Lower leg skin (tissue), 4 donors: ENCODE measurements at regions not wholly inside any gene's neighbourhood (a gene's known extent, or its start where the extent isn't known, plus 50 kb on each side); places are given as distances from the start of the nearest gene placed in this dataset.

Experiments
- DNase-seq, 2 donors: peaks; one replicate each; pipeline ENCODE4 v3.0.0-alpha.2; 2019; ENCODE audit warnings: low spot score in 2 of 2
- H3K4me3 ChIP-seq: fragments of 200-600 bp; sonication (generic); 2 replicates; pipeline ENCODE4 v1.5.1; 2017; ENCODE audit warnings: mild to moderate bottlenecking, low read depth; ENCODE audit not compliant: poor library complexity, severe bottlenecking
- CTCF ChIP-seq, 3 donors: fragments of 450-650 bp; IDR thresholded peaks; one replicate each; pipeline ENCODE4 v1.5.1; 2016; ENCODE audit warnings: antibody characterized with exemption in 3 of 3, mild to moderate bottlenecking in 3 of 3, moderate library complexity in 2 of 3
- POLR2A ChIP-seq, 2 donors: fragments of 450-650 bp; IDR thresholded peaks; one replicate each; pipeline ENCODE4 v1.6.1; 2016 to 2017; ENCODE audit warnings: antibody characterized with exemption in 2 of 2, mild to moderate bottlenecking in 1 of 2, moderate library complexity in 1 of 2
- WGBS, 2 donors: methylation state at CpG; one replicate each; pipeline ENCODE4 v1.1.5; 2018; 5-methylcytosine and 5-hydroxymethylcytosine counted together
- intact Hi-C: fragments of 100-400 bp; cut with DNase I; formaldehyde crosslinking; loops from one replicate; pipeline ENCODE4 v1.15.0; 2023; ENCODE audit warnings: low total_unique reads

DNA sequence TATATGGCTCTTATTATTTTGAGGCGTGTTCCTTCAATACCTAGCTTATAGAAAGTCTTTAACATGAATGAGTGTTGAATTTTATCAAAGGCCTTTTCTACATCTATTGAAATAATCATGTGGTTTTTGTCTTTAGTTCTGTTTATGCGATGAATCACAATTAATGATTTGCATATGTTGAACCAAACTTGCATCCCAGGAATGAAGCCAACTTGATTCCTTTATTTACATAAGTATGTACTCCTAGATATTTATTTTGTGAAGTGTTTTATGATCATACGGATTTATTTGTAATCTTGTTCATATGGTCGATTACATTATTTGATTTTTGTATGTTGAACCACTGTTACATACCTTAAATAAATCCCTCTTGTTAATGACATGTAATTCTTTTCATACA, 244.3 kb upstream of the KCND2 start:
- WGBS, 2 donors, result 52 to 61% methylated on average over 4 of the region's 4 CpGs
- DNase-seq, result no peak
- H3K4me3 ChIP-seq, result no peak overlapping the region
- intact Hi-C loops, result no loop called here
- TF ChIP-seq POLR2A (IDR thresholded peaks at IDR 0.05), result no peak
- TF ChIP-seq CTCF (IDR thresholded peaks at IDR 0.05), result no peak

DNA sequence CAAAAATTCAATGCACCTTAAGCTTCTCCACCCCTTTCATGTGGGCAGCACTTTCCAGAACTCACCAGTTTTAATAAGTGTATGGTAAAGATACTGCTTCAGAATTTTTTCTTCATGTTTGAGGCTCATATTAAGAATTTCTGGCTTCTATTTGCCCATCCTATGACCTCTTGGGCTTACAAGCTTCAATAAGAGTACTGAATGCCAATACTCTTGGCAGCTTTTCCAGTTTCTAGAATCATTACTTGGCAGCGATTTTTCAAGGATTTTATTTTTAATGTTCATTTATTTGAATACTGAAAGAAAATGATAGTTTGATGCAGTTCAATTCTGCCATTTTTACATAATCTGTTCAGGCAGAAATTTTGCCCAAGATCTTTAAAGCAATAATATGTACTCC, 242.1 kb upstream of the KCND2 start:
- WGBS, 2 donors, result 28 to 31% methylated on average over 1 of the region's 1 CpG
- DNase-seq, result no peak
- H3K4me3 ChIP-seq, result no peak overlapping the region
- TF ChIP-seq CTCF (IDR thresholded peaks at IDR 0.05) (no peak), POLR2A (IDR thresholded peaks at IDR 0.05) (no peak)
- intact Hi-C loops, result no loop called here

DNA sequence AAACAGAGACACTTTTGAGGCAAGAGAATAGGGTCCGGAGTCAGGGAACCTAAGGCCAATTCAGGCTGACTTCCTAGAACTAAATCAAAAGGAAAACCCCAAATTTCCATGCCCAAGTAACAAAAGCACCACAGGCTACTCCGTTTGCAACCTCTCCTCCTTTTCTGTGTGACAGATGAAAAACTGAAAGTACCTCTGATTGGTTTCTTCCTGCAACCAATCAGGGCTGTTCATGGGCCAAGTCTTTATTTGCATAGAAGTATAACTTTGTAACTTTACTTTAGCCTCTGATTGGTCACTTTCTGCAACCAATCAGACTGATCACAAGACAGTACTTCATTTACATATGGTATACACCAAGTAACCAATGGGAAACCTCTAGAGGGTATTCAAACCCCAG, 239.9 kb upstream of the KCND2 start:
- no peak for TF ChIP-seq POLR2A (IDR thresholded peaks at IDR 0.05)
- no peak for TF ChIP-seq CTCF (IDR thresholded peaks at IDR 0.05)

GRCh38 chr7:120039138-120039537, 233.8 kb upstream of the KCND2 start:
- no peak for TF ChIP-seq POLR2A (IDR thresholded peaks at IDR 0.05)
- TF ChIP-seq CTCF (IDR thresholded peaks at IDR 0.05), result no peak
- no peak overlapping the region for H3K4me3 ChIP-seq
- DNase-seq, result no peak
- intact Hi-C loops, result loop anchor here (5.0 kb wide), 1 partner anchor 683 kb away; no protein-coding TSS in a partner anchor
- 90 to 95% methylated on average over 2 of the region's 2 CpGs for WGBS, 2 donors

More for the DNA sequence above, 239.9 kb upstream of the KCND2 start:
- DNase-seq, result no peak
- intact Hi-C loops, result no loop called here
- H3K4me3 ChIP-seq, result no peak overlapping the region
- WGBS, 2 donors, result 67 to 74% methylated on average over 2 of the region's 2 CpGs

DNA sequence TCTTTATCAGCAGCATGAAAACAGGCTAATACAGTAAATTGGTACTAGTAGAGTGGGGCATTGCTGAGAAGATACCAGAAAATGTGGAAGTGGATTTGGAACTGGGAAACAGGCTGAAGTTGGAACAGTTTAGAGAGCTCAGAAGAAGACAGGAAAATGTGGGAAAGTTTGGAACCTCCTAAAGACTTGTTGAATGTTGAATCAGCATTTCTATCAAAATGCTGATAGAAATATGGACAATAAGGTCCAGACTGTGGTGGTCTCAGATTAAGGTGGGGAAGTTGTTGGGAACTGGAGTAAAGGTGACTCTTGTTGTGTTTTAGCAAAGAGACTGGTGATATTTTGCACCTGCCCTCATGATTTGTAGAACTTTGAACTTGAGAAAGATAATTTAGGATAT, 231.2 kb upstream of the KCND2 start:
- no peak overlapping the region for H3K4me3 ChIP-seq
- intact Hi-C loops, result no loop called here
- no peak for DNase-seq
- no peak for TF ChIP-seq CTCF (IDR thresholded peaks at IDR 0.05)
- TF ChIP-seq POLR2A (IDR thresholded peaks at IDR 0.05), result no peak

DNA sequence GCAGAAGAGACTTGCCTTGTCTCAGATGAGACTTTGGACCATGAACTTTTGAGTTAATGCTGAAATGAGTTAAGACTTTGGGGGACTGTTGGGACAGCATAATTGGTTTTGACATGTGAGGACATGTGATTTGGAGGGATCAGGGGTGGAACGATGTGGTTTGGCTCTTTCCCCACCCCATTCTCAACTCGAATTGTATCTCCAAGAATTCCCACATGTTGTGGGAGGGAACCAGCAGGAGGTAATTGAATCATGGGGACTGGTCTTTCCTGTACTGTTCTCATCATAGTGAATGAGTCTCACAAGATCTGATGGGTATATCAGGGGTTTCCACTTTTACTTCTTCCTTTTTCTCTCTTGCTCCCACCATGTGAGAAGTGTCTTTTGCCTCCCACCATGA, 229.7 kb upstream of the KCND2 start:
- 16 to 23% methylated on average over 2 of the region's 2 CpGs for WGBS, 2 donors
- no peak for DNase-seq
- no peak overlapping the region for H3K4me3 ChIP-seq
- TF ChIP-seq CTCF (IDR thresholded peaks at IDR 0.05) (no peak), POLR2A (IDR thresholded peaks at IDR 0.05) (no peak)
- intact Hi-C loops, result no loop called here
